HG02678 (cell line): ENCODE measurements at regions not wholly inside any gene's neighbourhood (a gene's known extent, or its start where the extent isn't known, plus 50 kb on each side); places are given as distances from the start of the nearest gene placed in this dataset.
"Not testable (repeated sequence)": the region's sequence is repeated elsewhere in the genome, so short reads cannot be mapped to it uniquely, and the experiment has no call there.

Experiments used
- ATAC-seq: cut with Tn5 transposase; IDR thresholded peaks from one replicate; pipeline ENCODE4 v1.9.1; 2021; ENCODE audit warnings: mild to moderate bottlenecking, moderate library complexity; ENCODE audit not compliant: unreplicated experiment

- not testable (repeated sequence) for ATAC-seq
Observed at GRCh38 chr1:78203410-78203982, 157.7 kb downstream of the GIPC2 start.

DNA sequence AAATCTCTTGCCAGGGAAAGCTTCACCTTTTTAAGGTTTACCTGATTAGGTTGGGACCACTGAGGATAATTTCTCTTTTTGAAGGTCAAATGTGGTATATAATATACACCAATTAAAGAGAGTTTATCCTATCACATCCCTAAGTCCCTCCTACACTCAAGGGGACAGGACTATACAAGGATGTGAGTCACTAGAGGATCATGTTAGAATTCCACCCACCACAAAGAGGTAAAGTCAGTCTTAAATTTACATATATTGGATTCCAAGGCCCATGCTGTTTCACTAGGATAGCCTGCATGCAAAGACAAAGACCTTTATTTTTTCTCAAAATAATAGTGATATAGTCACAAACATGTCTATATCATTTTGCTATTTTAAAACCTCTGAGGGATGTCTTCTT, 164.4 kb downstream of the GIPC2 start:
- ATAC-seq, result no peak

GRCh38 chr1:78211483-78212092, 165.8 kb downstream of the GIPC2 start:
- ATAC-seq, result no peak

- no peak for ATAC-seq
Observed at GRCh38 chr1:78214334-78214733, 168.6 kb downstream of the GIPC2 start.

- no peak for ATAC-seq
Observed at GRCh38 chr1:78222225-78222959, 176.6 kb downstream of the GIPC2 start.

DNA sequence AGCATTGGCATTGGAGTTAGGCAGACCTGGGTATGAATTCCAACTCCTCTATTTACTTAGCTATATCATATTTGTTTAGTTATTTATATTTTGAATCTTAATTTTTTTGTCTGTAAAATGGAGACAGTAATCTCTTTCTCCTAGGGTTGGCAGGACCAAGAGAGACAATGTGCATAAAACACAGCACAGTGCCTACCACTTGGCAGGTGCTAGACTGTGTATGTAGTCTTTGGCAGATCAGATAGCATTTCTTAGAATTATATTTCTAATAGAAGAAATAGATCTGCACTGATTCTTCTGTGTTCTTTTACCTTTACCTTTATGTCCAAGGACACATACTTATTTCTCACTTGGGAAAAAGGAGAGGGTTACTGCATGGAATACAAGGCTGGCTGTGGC, 177.2 kb downstream of the GIPC2 start:
- no peak for ATAC-seq

GRCh38 chr1:78223417-78224215, 177.8 kb downstream of the GIPC2 start:
- no peak for ATAC-seq

GRCh38 chr1:78224246-78224785, 178.6 kb downstream of the GIPC2 start:
- no peak for ATAC-seq

GRCh38 chr1:78224861-78225552, 179.2 kb downstream of the GIPC2 start:
- ATAC-seq, result no peak

- ATAC-seq, result no peak
Observed at GRCh38 chr1:78226784-78227183, 181.0 kb downstream of the GIPC2 start.

GRCh38 chr1:78227705-78228635, 182.2 kb downstream of the GIPC2 start:
- ATAC-seq, result no peak

- ATAC-seq, result no peak
Observed at GRCh38 chr1:78229344-78229743, 183.6 kb downstream of the GIPC2 start.

DNA sequence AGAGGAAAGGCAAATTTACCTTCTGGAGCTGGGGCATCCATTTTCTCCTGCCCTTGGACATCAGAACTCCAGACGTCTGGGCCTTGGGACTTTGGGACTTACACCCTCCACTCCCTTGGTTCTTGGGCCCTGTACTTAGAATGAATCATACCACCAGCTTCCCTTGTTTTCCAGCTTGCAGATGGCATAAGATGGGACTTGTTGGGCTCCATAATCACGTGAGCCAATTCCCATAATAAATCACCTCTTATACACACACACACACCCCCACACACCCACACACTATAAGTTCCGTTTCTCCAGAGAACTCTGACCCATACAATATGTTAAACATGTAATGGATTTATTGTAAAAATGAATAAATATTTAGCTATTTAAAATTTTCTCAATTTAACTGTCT, 185.7 kb downstream of the GIPC2 start:
- ATAC-seq, result no peak

GRCh38 chr1:78231894-78232293, 186.1 kb downstream of the GIPC2 start:
- no peak for ATAC-seq

- no peak for ATAC-seq
Observed at GRCh38 chr1:78232630-78233029, 186.9 kb downstream of the GIPC2 start.

- ATAC-seq, result no peak
Observed at GRCh38 chr1:78234496-78234895, 188.7 kb downstream of the GIPC2 start.

DNA sequence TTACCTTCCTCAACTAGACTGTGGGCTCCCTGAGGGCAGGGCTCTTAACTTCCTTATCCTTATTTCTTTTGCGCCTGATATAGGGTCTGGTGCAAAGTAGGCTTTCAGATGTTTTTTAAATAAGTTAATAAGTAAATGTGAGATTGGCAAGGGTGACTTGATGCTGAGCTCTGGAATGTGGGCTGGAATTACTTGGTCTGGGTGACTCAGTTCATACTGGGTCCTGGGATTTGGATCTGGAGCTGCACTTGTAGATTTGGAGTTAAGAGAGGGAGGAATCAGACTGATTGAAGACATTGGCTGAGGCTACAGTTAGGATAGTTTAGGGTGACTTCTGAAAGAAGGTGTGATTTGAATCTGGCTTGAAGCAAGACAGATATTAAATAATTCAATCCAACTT, 190.9 kb downstream of the GIPC2 start:
- ATAC-seq, result no peak

- ATAC-seq, result no peak
Observed at GRCh38 chr1:78237364-78237916, 191.7 kb downstream of the GIPC2 start.

GRCh38 chr1:78240191-78240590, 194.4 kb downstream of the GIPC2 start:
- ATAC-seq, result no peak
